Ishikawa (cell line): ENCODE measurements at regions not wholly inside any gene's neighbourhood (a gene's known extent, or its start where the extent isn't known, plus 50 kb on each side); places are given as distances from the start of the nearest gene placed in this dataset.

Experiments
- CEBPB ChIP-seq: IDR thresholded peaks from 2 replicates; pipeline ENCODE4 v1.6.1; 2012
- CREB1 ChIP-seq: IDR thresholded peaks from 2 replicates; pipeline ENCODE4 v1.6.1; 2012; ENCODE audit warnings: low read depth
- EGR1 ChIP-seq: IDR thresholded peaks from 2 replicates; pipeline ENCODE4 v1.6.1; 2012
- EP300 ChIP-seq: IDR thresholded peaks from 2 replicates; pipeline ENCODE4 v1.6.1; 2012; ENCODE audit warnings: borderline replicate concordance
- FOXM1 ChIP-seq: IDR thresholded peaks from 2 replicates; pipeline ENCODE4 v1.6.1; 2012; ENCODE audit warnings: low read depth, borderline replicate concordance
- NFIC ChIP-seq: IDR thresholded peaks from 2 replicates; pipeline ENCODE4 v1.6.1; 2012
- RAD21 ChIP-seq: IDR thresholded peaks from 2 replicates; pipeline ENCODE4 v1.6.1; 2012; ENCODE audit warnings: low read depth
- TAF1 ChIP-seq: IDR thresholded peaks from 2 replicates; pipeline ENCODE4 v1.6.1; 2012; ENCODE audit warnings: low read depth, mild to moderate bottlenecking
- TCF12 ChIP-seq: IDR thresholded peaks from 2 replicates; pipeline ENCODE4 v1.6.1; 2012; ENCODE audit warnings: low read depth
- TEAD4 ChIP-seq: IDR thresholded peaks from 2 replicates; pipeline ENCODE4 v1.6.1; 2012
- USF1 ChIP-seq: IDR thresholded peaks from 2 replicates; pipeline ENCODE4 v1.6.1; 2012
- YY1 ChIP-seq: IDR thresholded peaks from 2 replicates; pipeline ENCODE4 v1.6.1; 2012; ENCODE audit warnings: low read depth
- ZBTB7A ChIP-seq: IDR thresholded peaks from 2 replicates; pipeline ENCODE4 v1.6.1; 2012; ENCODE audit warnings: low read depth
- TF ChIP-seq, protein P1 (sequence below): IDR thresholded peaks from 2 replicates; pipeline ENCODE4 v1.6.1; 2012; ENCODE audit warnings: low read depth, mild to moderate bottlenecking
- TF ChIP-seq, protein P2 (sequence below): IDR thresholded peaks from 2 replicates; pipeline ENCODE4 v1.6.1; 2012

DNA sequence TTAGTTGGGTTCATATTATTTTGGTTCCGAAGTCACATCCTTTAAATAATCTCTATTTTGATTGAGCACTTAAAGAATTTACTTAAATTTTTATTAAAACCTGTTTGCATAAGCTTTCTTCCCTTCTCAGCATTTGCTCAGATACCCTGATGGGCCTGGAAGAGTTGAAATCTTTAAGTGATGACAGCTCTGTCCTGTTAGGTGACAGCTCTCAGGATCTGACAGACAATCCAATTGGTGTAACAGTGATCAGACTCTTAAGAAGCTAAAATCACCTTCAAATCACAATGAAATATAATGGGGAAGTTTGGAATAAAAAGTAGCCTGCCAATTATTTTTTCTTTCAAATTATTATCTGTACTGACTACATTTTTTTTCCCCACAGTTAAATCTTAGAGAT lies 284.4 kb downstream of the LMO7 start:
- TF ChIP-seq CREB1: no peak
- TF ChIP-seq NFIC: no peak
- no peak for TF ChIP-seq TEAD4
- no peak for TF ChIP-seq YY1
- no peak for TF ChIP-seq FOXM1
- TF ChIP-seq EP300: no peak
- TF ChIP-seq RAD21: no peak
- no peak for TF ChIP-seq TAF1
- TF ChIP-seq, protein P1, sequence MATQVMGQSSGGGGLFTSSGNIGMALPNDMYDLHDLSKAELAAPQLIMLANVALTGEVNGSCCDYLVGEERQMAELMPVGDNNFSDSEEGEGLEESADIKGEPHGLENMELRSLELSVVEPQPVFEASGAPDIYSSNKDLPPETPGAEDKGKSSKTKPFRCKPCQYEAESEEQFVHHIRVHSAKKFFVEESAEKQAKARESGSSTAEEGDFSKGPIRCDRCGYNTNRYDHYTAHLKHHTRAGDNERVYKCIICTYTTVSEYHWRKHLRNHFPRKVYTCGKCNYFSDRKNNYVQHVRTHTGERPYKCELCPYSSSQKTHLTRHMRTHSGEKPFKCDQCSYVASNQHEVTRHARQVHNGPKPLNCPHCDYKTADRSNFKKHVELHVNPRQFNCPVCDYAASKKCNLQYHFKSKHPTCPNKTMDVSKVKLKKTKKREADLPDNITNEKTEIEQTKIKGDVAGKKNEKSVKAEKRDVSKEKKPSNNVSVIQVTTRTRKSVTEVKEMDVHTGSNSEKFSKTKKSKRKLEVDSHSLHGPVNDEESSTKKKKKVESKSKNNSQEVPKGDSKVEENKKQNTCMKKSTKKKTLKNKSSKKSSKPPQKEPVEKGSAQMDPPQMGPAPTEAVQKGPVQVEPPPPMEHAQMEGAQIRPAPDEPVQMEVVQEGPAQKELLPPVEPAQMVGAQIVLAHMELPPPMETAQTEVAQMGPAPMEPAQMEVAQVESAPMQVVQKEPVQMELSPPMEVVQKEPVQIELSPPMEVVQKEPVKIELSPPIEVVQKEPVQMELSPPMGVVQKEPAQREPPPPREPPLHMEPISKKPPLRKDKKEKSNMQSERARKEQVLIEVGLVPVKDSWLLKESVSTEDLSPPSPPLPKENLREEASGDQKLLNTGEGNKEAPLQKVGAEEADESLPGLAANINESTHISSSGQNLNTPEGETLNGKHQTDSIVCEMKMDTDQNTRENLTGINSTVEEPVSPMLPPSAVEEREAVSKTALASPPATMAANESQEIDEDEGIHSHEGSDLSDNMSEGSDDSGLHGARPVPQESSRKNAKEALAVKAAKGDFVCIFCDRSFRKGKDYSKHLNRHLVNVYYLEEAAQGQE: no peak
- no peak for TF ChIP-seq CEBPB

- TF ChIP-seq USF1: no peak
- no peak for TF ChIP-seq TEAD4
- no peak for TF ChIP-seq EP300
- TF ChIP-seq CREB1: no peak
- no peak for TF ChIP-seq FOXM1
- no peak for TF ChIP-seq TAF1
- TF ChIP-seq, protein P1: no peak
- no peak for TF ChIP-seq NFIC
- no peak for TF ChIP-seq EGR1
Observed at GRCh38 chr13:75919660-75920199, 283.6 kb downstream of the LMO7 start.

DNA sequence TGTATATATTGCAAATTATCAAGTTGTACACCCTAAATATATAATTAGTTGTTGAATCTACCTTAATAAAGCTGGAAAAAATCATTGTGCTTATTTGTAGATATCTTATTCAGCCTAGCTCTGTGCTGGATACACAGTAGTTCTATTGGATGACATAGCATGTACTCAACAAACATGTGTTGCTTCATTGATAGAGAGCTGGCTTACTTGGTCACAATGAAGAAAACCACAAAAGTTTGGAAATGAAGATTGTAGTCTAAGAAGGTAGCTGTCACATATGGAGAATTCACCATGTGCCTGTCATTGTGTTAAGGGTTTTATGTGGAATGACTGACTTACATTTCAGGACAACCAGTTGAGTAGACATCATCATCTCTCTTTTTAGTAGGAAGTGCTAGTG lies 278.9 kb downstream of the LMO7 start:
- TF ChIP-seq USF1: no peak
- no peak for TF ChIP-seq EP300
- TF ChIP-seq TCF12: no peak
- TF ChIP-seq EGR1: no peak
- TF ChIP-seq, protein P1: no peak
- TF ChIP-seq CEBPB: no peak
- no peak for TF ChIP-seq ZBTB7A
- TF ChIP-seq TAF1: no peak
- no peak for TF ChIP-seq CREB1
- TF ChIP-seq TEAD4: no peak

DNA sequence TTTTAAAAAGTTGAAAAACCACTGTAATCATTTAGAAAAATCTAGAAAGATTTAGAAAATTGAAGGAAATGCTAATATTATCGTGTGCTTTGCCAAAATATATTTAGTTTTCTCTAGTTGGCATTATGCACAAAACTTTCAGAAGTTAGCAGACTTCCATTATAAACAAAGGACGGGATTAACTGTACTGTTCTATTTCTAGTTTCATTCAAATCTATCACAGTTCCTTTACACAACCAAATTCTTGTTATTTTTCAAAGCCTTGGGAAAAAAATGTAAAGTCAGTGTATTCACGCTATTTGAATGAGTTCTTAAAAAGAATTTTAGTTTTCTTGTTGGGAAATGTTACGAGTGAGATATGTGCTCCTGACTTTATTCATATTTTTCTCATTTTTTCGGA lies 277.8 kb downstream of the LMO7 start:
- TF ChIP-seq, protein P2, sequence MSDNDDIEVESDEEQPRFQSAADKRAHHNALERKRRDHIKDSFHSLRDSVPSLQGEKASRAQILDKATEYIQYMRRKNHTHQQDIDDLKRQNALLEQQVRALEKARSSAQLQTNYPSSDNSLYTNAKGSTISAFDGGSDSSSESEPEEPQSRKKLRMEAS: no peak
- no peak for TF ChIP-seq RAD21
- no peak for TF ChIP-seq CREB1
- no peak for TF ChIP-seq NFIC
- TF ChIP-seq TEAD4: no peak
- no peak for TF ChIP-seq FOXM1
- no peak for TF ChIP-seq CEBPB
- no peak for TF ChIP-seq TAF1
- no peak for TF ChIP-seq TCF12
- TF ChIP-seq EGR1: no peak
- TF ChIP-seq ZBTB7A: no peak
- TF ChIP-seq, protein P1: no peak
- no peak for TF ChIP-seq YY1
